ENCODE measurements at regions not wholly inside any gene's neighbourhood (a gene's known extent, or its start where the extent isn't known, plus 50 kb on each side); places are given as distances from the start of the nearest gene placed in this dataset.
"Not testable (repeated sequence)": the region's sequence is repeated elsewhere in the genome, so short reads cannot be mapped to it uniquely, and the experiment has no call there.

- H3K4me2 ChIP-seq (ENCODE audit: low read length); H3K9ac ChIP-seq (ENCODE audit: low read depth, low read length); H3K4me1 ChIP-seq (ENCODE audit: control insufficient read depth, insufficient read depth, low read length); H3K9me3 ChIP-seq (replicated peaks; ENCODE audit: low read length); H3K36me3 ChIP-seq (ENCODE audit: insufficient read depth, low read length); H3K4me3 ChIP-seq (ENCODE audit: low read length); H3K27me3 ChIP-seq (ENCODE audit: control insufficient read depth, insufficient read depth, low read length): not testable (repeated sequence)
Measured at GRCh38 chr20:64327223-64327549, 71.6 kb downstream of the PCMTD2 start.

- H3K4me3 ChIP-seq (ENCODE audit: low read length); H3K9me3 ChIP-seq (replicated peaks; ENCODE audit: low read length); H3K36me3 ChIP-seq (ENCODE audit: insufficient read depth, low read length); H3K9ac ChIP-seq (ENCODE audit: low read depth, low read length); H3K27me3 ChIP-seq (ENCODE audit: control insufficient read depth, insufficient read depth, low read length); H3K4me1 ChIP-seq (ENCODE audit: control insufficient read depth, insufficient read depth, low read length): not testable (repeated sequence)
- H3K4me2 ChIP-seq (ENCODE audit: low read length): peak overlapping the region; percentile 71
Measured at GRCh38 chr20:64327550-64328317, 72.2 kb downstream of the PCMTD2 start.

- H3K9ac ChIP-seq (ENCODE audit: low read depth, low read length); H3K27me3 ChIP-seq (ENCODE audit: control insufficient read depth, insufficient read depth, low read length); H3K4me3 ChIP-seq (ENCODE audit: low read length); H3K9me3 ChIP-seq (replicated peaks; ENCODE audit: low read length); H3K4me1 ChIP-seq (ENCODE audit: control insufficient read depth, insufficient read depth, low read length); H3K36me3 ChIP-seq (ENCODE audit: insufficient read depth, low read length); H3K4me2 ChIP-seq (ENCODE audit: low read length): not testable (repeated sequence)
Measured at GRCh38 chr20:64328595-64329250, 73.2 kb downstream of the PCMTD2 start.

- H3K9me3 ChIP-seq (replicated peaks; ENCODE audit: low read length); H3K4me2 ChIP-seq (ENCODE audit: low read length); H3K27me3 ChIP-seq (ENCODE audit: control insufficient read depth, insufficient read depth, low read length); H3K9ac ChIP-seq (ENCODE audit: low read depth, low read length); H3K4me3 ChIP-seq (ENCODE audit: low read length); H3K4me1 ChIP-seq (ENCODE audit: control insufficient read depth, insufficient read depth, low read length); H3K36me3 ChIP-seq (ENCODE audit: insufficient read depth, low read length): not testable (repeated sequence)
Measured at GRCh38 chr20:64332627-64333026, 77.1 kb downstream of the PCMTD2 start.
